ENCODE measurements at regions not wholly inside any gene's neighbourhood (a gene's known extent, or its start where the extent isn't known, plus 50 kb on each side); places are given as distances from the start of the nearest gene placed in this dataset.

DNA sequence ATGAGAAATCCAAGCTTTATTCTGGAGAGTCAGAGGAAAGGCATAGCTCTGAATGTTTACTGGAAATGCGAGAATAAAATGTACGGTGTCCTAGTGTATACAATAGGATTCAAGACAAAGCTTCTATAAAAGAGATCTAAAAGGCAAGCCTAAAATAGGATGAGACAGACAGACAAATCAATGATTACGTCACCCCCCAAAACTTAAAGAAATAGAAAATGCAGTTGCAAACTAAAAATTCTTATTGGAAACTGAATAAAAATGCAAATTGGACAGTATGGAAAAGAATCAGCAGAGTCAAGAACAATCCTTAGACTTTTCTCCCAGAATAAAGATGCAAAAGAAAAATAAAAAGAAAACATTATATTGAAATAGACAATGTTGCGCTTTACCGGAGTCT lies 245.9 kb downstream of the POM121L12 start:
- Histone ChIP-seq H2BK12ac (ENCODE audit: low read length) (no peak overlapping the region), H3K9me3 (replicated peaks in 1 of 2; ENCODE audit: control insufficient read depth in 2 of 2, insufficient read depth in 1 of 2, low read depth in 1 of 2, low read length in 2 of 2) (no peaks in the 10 kb centered on the region), H3K4me1 (ENCODE audit: control insufficient read depth in 2 of 2, insufficient read depth in 1 of 2, low read depth in 1 of 2, low read length in 2 of 2) (no peaks in the 10 kb centered on the region), H3K79me1 (ENCODE audit: low read depth, low read length) (no peaks in the 10 kb centered on the region), H3K27me3 (ENCODE audit: control insufficient read depth in 3 of 3, insufficient read depth in 3 of 3, low read depth in 1 of 3, low read length in 3 of 3) (no peaks in the 10 kb centered on the region), H3K36me3 (replicated peaks in 1 of 2; ENCODE audit: control insufficient read depth in 2 of 2, insufficient read depth in 2 of 2, low read length in 2 of 2) (no peaks in the 10 kb centered on the region), H3K4ac (ENCODE audit: low read length) (no peak overlapping the region), H3K4me3 (ENCODE audit: low read length in 2 of 2) (no peak overlapping the region), H4K8ac (ENCODE audit: low read depth, low read length) (no peak overlapping the region), H4K91ac (ENCODE audit: low read depth, low read length, poor library complexity) (no peak overlapping the region), H3K23ac (ENCODE audit: low read depth, low read length, poor library complexity) (no peak overlapping the region), H3K9ac (ENCODE audit: low read depth, low read length, poor library complexity) (no peak overlapping the region), H3K27ac (replicated peaks; ENCODE audit: low read length) (no peak overlapping the region), H3K4me2 (ENCODE audit: insufficient read depth, low read length, poor library complexity, severe bottlenecking) (no peak overlapping the region), H2BK120ac (ENCODE audit: low read depth, low read length) (no peak overlapping the region), H3K14ac (ENCODE audit: low read length) (no peak overlapping the region), H2AK5ac (ENCODE audit: low read depth, low read length) (no peak overlapping the region), H2BK15ac (ENCODE audit: low read length) (no peak overlapping the region), H2BK5ac (ENCODE audit: low read length) (no peak overlapping the region), H3K18ac (ENCODE audit: low read length) (no peak overlapping the region), H2AFZ (ENCODE audit: low read length) (no peak overlapping the region)
- no peak for DNase-seq (ENCODE audit: low spot score)
- no CpG with 5 or more reads among the region's 5 CpGs for WGBS, 2 donors (ENCODE audit: extremely low coverage in 2 of 2, insufficient read length in 2 of 2, insufficient replicate concordance in 1 of 2)

GRCh38 chr7:53292341-53292740 lies 256.9 kb downstream of the POM121L12 start:
- H3K27ac ChIP-seq (replicated peaks; ENCODE audit: low read length) = no peak overlapping the region
- no peak overlapping the region for H4K91ac ChIP-seq (ENCODE audit: low read depth, low read length, poor library complexity)
- no peak overlapping the region for H3K23ac ChIP-seq (ENCODE audit: low read depth, low read length, poor library complexity)
- no peak overlapping the region for H2BK12ac ChIP-seq (ENCODE audit: low read length)
- no peak overlapping the region for H2BK5ac ChIP-seq (ENCODE audit: low read length)
- peaks cover 0 to 8% of the 10 kb centered on the region in 2 donors for H3K4me1 ChIP-seq (ENCODE audit: control insufficient read depth in 2 of 2, insufficient read depth in 1 of 2, low read depth in 1 of 2, low read length in 2 of 2)
- H2AK5ac ChIP-seq (ENCODE audit: low read depth, low read length) = no peak overlapping the region
- H3K27me3 ChIP-seq (ENCODE audit: control insufficient read depth in 3 of 3, insufficient read depth in 3 of 3, low read depth in 1 of 3, low read length in 3 of 3) = peaks cover 0 to 2% (median 0%) of the 10 kb centered on the region in 3 experiments
- no peak overlapping the region for H3K18ac ChIP-seq (ENCODE audit: low read length)
- no peak overlapping the region for H2AFZ ChIP-seq (ENCODE audit: low read length)
- no peak overlapping the region for H3K4me3 ChIP-seq (ENCODE audit: low read length in 2 of 2)
- no peak overlapping the region for H3K4ac ChIP-seq (ENCODE audit: low read length)
- no peak overlapping the region for H3K14ac ChIP-seq (ENCODE audit: low read length)
- no peak overlapping the region for H2BK15ac ChIP-seq (ENCODE audit: low read length)
- H2BK120ac ChIP-seq (ENCODE audit: low read depth, low read length) = no peak overlapping the region
- H3K4me2 ChIP-seq (ENCODE audit: insufficient read depth, low read length, poor library complexity, severe bottlenecking) = no peak overlapping the region
- H3K9me3 ChIP-seq (replicated peaks in 1 of 2; ENCODE audit: control insufficient read depth in 2 of 2, insufficient read depth in 1 of 2, low read depth in 1 of 2, low read length in 2 of 2) = no peaks in the 10 kb centered on the region
- no peak overlapping the region for H4K8ac ChIP-seq (ENCODE audit: low read depth, low read length)
- H3K36me3 ChIP-seq (replicated peaks in 1 of 2; ENCODE audit: control insufficient read depth in 2 of 2, insufficient read depth in 2 of 2, low read length in 2 of 2) = no peaks in the 10 kb centered on the region
- H3K79me1 ChIP-seq (ENCODE audit: low read depth, low read length) = no peaks in the 10 kb centered on the region
- WGBS, 2 donors (ENCODE audit: extremely low coverage in 2 of 2, insufficient read length in 2 of 2, insufficient replicate concordance in 1 of 2) = no CpG with 5 or more reads among the region's 4 CpGs
- DNase-seq (ENCODE audit: low spot score) = no peak
- no peak overlapping the region for H3K9ac ChIP-seq (ENCODE audit: low read depth, low read length, poor library complexity)

DNA sequence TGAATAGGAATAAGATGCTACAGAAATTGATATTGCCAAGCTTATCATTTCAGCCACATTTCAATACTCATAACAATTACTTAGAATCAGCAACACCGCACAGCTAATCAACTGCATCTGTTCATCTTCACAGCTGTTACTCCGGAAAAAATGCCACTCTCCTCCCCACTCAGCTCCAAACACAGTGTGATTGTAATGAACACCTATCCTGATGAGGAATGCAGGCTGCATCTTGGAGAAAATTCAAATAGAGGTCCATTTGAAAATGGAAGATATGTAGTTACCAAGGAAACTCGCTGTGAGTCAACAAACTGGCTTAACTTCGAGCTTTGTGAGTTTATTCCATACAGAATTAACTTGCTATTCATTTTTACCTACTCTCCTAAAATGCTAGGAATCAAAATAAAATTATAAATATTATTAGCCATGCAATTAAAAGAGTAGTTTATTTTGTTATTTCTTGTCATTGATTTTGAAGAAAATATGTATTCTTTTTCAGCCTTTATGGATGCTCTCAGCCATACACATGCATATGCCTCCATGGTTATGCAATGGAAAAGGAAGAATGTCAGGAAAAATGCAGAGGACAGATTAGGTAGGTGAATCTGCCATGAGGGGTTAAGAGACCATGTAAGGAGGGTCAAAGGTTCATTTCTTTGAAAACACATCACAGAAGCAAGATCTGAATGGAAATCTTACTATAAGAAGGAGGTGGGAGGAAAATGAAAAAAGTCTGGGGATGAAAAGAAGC lies 267.2 kb downstream of the POM121L12 start:
- H3K23ac ChIP-seq (ENCODE audit: low read depth, low read length, poor library complexity) = no peak overlapping the region
- no peaks in the 10 kb centered on the region for H3K9me3 ChIP-seq (replicated peaks in 1 of 2; ENCODE audit: control insufficient read depth in 2 of 2, insufficient read depth in 1 of 2, low read depth in 1 of 2, low read length in 2 of 2)
- H3K14ac ChIP-seq (ENCODE audit: low read length) = no peak overlapping the region
- no peak overlapping the region for H3K4me3 ChIP-seq (ENCODE audit: low read length in 2 of 2)
- no peaks in the 10 kb centered on the region for H3K27me3 ChIP-seq (ENCODE audit: control insufficient read depth in 3 of 3, insufficient read depth in 3 of 3, low read depth in 1 of 3, low read length in 3 of 3)
- no peak overlapping the region for H2BK12ac ChIP-seq (ENCODE audit: low read length)
- H3K4me1 ChIP-seq (ENCODE audit: control insufficient read depth in 2 of 2, insufficient read depth in 1 of 2, low read depth in 1 of 2, low read length in 2 of 2) = no peaks in the 10 kb centered on the region
- H3K9ac ChIP-seq (ENCODE audit: low read depth, low read length, poor library complexity) = no peak overlapping the region
- no peak overlapping the region for H2BK15ac ChIP-seq (ENCODE audit: low read length)
- no peak overlapping the region for H3K18ac ChIP-seq (ENCODE audit: low read length)
- H2AK5ac ChIP-seq (ENCODE audit: low read depth, low read length) = no peak overlapping the region
- no peak overlapping the region for H3K4me2 ChIP-seq (ENCODE audit: insufficient read depth, low read length, poor library complexity, severe bottlenecking)
- H2BK120ac ChIP-seq (ENCODE audit: low read depth, low read length) = no peak overlapping the region
- no peaks in the 10 kb centered on the region for H3K36me3 ChIP-seq (replicated peaks in 1 of 2; ENCODE audit: control insufficient read depth in 2 of 2, insufficient read depth in 2 of 2, low read length in 2 of 2)
- DNase-seq (ENCODE audit: low spot score) = no peak
- no CpG with 5 or more reads among the region's 4 CpGs for WGBS, 2 donors (ENCODE audit: extremely low coverage in 2 of 2, insufficient read length in 2 of 2, insufficient replicate concordance in 1 of 2)
- no peak overlapping the region for H4K8ac ChIP-seq (ENCODE audit: low read depth, low read length)
- H3K79me1 ChIP-seq (ENCODE audit: low read depth, low read length) = no peaks in the 10 kb centered on the region
- no peak overlapping the region for H2AFZ ChIP-seq (ENCODE audit: low read length)
- no peak overlapping the region for H2BK5ac ChIP-seq (ENCODE audit: low read length)
- no peak overlapping the region for H4K91ac ChIP-seq (ENCODE audit: low read depth, low read length, poor library complexity)
- no peak overlapping the region for H3K4ac ChIP-seq (ENCODE audit: low read length)
- no peak overlapping the region for H3K27ac ChIP-seq (replicated peaks; ENCODE audit: low read length)

- Histone ChIP-seq H4K91ac (ENCODE audit: low read depth, low read length, poor library complexity) (no peak overlapping the region), H2BK12ac (ENCODE audit: low read length) (no peak overlapping the region), H3K79me1 (ENCODE audit: low read depth, low read length) (no peaks in the 10 kb centered on the region), H4K8ac (ENCODE audit: low read depth, low read length) (no peak overlapping the region), H2AK5ac (ENCODE audit: low read depth, low read length) (no peak overlapping the region), H3K9ac (ENCODE audit: low read depth, low read length, poor library complexity) (no peak overlapping the region), H3K36me3 (replicated peaks in 1 of 2; ENCODE audit: control insufficient read depth in 2 of 2, insufficient read depth in 2 of 2, low read length in 2 of 2) (no peaks in the 10 kb centered on the region), H3K27me3 (ENCODE audit: control insufficient read depth in 3 of 3, insufficient read depth in 3 of 3, low read depth in 1 of 3, low read length in 3 of 3) (no peaks in the 10 kb centered on the region), H3K4me2 (ENCODE audit: insufficient read depth, low read length, poor library complexity, severe bottlenecking) (no peak overlapping the region), H3K4me3 (ENCODE audit: low read length in 2 of 2) (no peak overlapping the region), H2BK15ac (ENCODE audit: low read length) (no peak overlapping the region), H3K9me3 (replicated peaks in 1 of 2; ENCODE audit: control insufficient read depth in 2 of 2, insufficient read depth in 1 of 2, low read depth in 1 of 2, low read length in 2 of 2) (no peaks in the 10 kb centered on the region), H3K18ac (ENCODE audit: low read length) (peak overlapping the region; percentile 2), H3K27ac (replicated peaks; ENCODE audit: low read length) (no peak overlapping the region), H2AFZ (ENCODE audit: low read length) (no peak overlapping the region), H3K23ac (ENCODE audit: low read depth, low read length, poor library complexity) (no peak overlapping the region), H3K4me1 (ENCODE audit: control insufficient read depth in 2 of 2, insufficient read depth in 1 of 2, low read depth in 1 of 2, low read length in 2 of 2) (no peaks in the 10 kb centered on the region), H3K4ac (ENCODE audit: low read length) (no peak overlapping the region), H2BK5ac (ENCODE audit: low read length) (no peak overlapping the region), H2BK120ac (ENCODE audit: low read depth, low read length) (no peak overlapping the region), H3K14ac (ENCODE audit: low read length) (no peak overlapping the region)
- no peak for DNase-seq (ENCODE audit: low spot score)
- no CpG with 5 or more reads among the region's 2 CpGs for WGBS, 2 donors (ENCODE audit: extremely low coverage in 2 of 2, insufficient read length in 2 of 2, insufficient replicate concordance in 1 of 2)
These were observed 268.3 kb downstream of the POM121L12 start for GRCh38 chr7:53303781-53304180.

Measured in neuronal stem cell (in vitro differentiated cells).